GM19328 (cell line): ENCODE measurements at regions not wholly inside any gene's neighbourhood (a gene's known extent, or its start where the extent isn't known, plus 50 kb on each side); places are given as distances from the start of the nearest gene placed in this dataset.

ENCODE experiments used
- ATAC-seq: cut with Tn5 transposase; IDR thresholded peaks from one replicate; pipeline ENCODE4 v1.9.1; 2021; ENCODE audit warnings: mild to moderate bottlenecking, moderate library complexity; ENCODE audit not compliant: unreplicated experiment

- ATAC-seq = no peak
These were observed 50.9 kb upstream of the NLK start for GRCh38 chr17:27991462-27991993.
